ENCODE measurements at regions not wholly inside any gene's neighbourhood (a gene's known extent, or its start where the extent isn't known, plus 50 kb on each side); places are given as distances from the start of the nearest gene placed in this dataset.

- H3K27ac Mint-ChIP-seq (ENCODE audit: unreplicated experiment), result no peak overlapping the region
Observed at GRCh38 chr19:30303131-30303654, 69.0 kb upstream of the ZNF536 start.

GRCh38 chr19:30304540-30304939 is 67.6 kb upstream of the ZNF536 start:
- Mint-ChIP-seq H3K27me3 (ENCODE audit: unreplicated experiment) (peaks cover 2% of the 10 kb centered on the region), H3K4me3 (ENCODE audit: unreplicated experiment) (no peak overlapping the region), H3K27ac (ENCODE audit: unreplicated experiment) (no peak overlapping the region), H3K4me1 (ENCODE audit: unreplicated experiment) (peaks cover 5% of the 10 kb centered on the region), H3K36me3 (ENCODE audit: low read depth, unreplicated experiment) (no peaks in the 10 kb centered on the region), H3K9me3 (ENCODE audit: unreplicated experiment) (no peaks in the 10 kb centered on the region)
- DNase-seq (ENCODE audit: low spot score), result no peak
- TF ChIP-seq CTCF (IDR thresholded peaks at IDR 0.05; ENCODE audit: unreplicated experiment), result no peak

More at GRCh38 chr19:30303131-30303654, 69.0 kb upstream of the ZNF536 start:
- Mint-ChIP-seq H3K27me3 (ENCODE audit: unreplicated experiment) (peaks cover 2% of the 10 kb centered on the region), H3K36me3 (ENCODE audit: low read depth, unreplicated experiment) (no peaks in the 10 kb centered on the region), H3K4me1 (ENCODE audit: unreplicated experiment) (peaks cover 5% of the 10 kb centered on the region), H3K9me3 (ENCODE audit: unreplicated experiment) (no peaks in the 10 kb centered on the region), H3K4me3 (ENCODE audit: unreplicated experiment) (no peak overlapping the region)
- no peak for DNase-seq (ENCODE audit: low spot score)
- TF ChIP-seq CTCF (IDR thresholded peaks at IDR 0.05; ENCODE audit: unreplicated experiment), result no peak

DNA sequence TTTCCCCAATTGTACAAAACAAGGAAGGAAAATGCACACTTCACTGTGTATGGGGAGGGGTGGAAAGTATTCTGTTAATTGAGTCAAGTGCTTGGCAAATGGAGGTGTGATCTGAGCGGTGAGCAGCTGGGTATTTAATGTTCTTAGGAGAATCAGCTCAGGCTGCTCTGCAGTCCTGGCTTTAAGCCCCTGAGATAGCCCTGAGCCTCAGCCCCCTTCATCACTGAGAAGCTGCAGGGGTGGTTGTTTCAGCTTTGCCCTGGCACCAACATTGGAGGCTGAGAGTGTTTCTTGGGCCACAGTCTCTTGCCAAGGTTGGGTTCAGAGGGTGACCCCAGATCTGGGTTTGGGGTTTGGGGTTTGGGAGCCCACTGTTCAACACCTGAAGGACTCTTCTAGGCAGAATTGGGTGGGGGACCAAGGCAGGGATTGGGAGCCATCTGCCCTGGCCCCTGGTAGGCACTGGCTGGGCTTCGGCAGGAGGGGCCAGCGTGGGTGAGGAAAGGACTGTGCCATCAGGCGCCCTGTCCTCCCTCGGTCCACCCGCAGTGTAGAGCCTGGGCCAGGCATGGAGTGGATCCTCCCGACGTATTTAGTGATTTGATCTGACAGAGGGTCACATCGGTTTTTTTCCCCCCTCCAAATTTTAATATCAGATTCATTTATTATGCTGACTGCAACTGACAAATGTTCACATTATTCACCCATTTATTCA is 66.7 kb upstream of the ZNF536 start:
- no peak for TF ChIP-seq CTCF (IDR thresholded peaks at IDR 0.05; ENCODE audit: unreplicated experiment)
- Mint-ChIP-seq H3K27ac (ENCODE audit: unreplicated experiment) (no peak overlapping the region), H3K4me1 (ENCODE audit: unreplicated experiment) (peaks cover 5% of the 10 kb centered on the region), H3K9me3 (ENCODE audit: unreplicated experiment) (no peaks in the 10 kb centered on the region), H3K27me3 (ENCODE audit: unreplicated experiment) (peaks cover 2% of the 10 kb centered on the region), H3K36me3 (ENCODE audit: low read depth, unreplicated experiment) (no peaks in the 10 kb centered on the region), H3K4me3 (ENCODE audit: unreplicated experiment) (no peak overlapping the region)
- no peak for DNase-seq (ENCODE audit: low spot score)

- TF ChIP-seq CTCF (IDR thresholded peaks at IDR 0.05; ENCODE audit: unreplicated experiment), result no peak
- H3K4me3 Mint-ChIP-seq (ENCODE audit: unreplicated experiment), result no peak overlapping the region
- no peak for DNase-seq (ENCODE audit: low spot score)
- peaks cover 5% of the 10 kb centered on the region for H3K4me1 Mint-ChIP-seq (ENCODE audit: unreplicated experiment)
- H3K36me3 Mint-ChIP-seq (ENCODE audit: low read depth, unreplicated experiment), result no peaks in the 10 kb centered on the region
- H3K9me3 Mint-ChIP-seq (ENCODE audit: unreplicated experiment), result no peaks in the 10 kb centered on the region
- no peak overlapping the region for H3K27ac Mint-ChIP-seq (ENCODE audit: unreplicated experiment)
- peaks cover 2% of the 10 kb centered on the region for H3K27me3 Mint-ChIP-seq (ENCODE audit: unreplicated experiment)
Observed at GRCh38 chr19:30307191-30307974, 64.8 kb upstream of the ZNF536 start.

GRCh38 chr19:30309176-30309575 is 63.0 kb upstream of the ZNF536 start:
- Mint-ChIP-seq H3K9me3 (ENCODE audit: unreplicated experiment) (no peaks in the 10 kb centered on the region), H3K36me3 (ENCODE audit: low read depth, unreplicated experiment) (no peaks in the 10 kb centered on the region), H3K27ac (ENCODE audit: unreplicated experiment) (no peak overlapping the region), H3K4me3 (ENCODE audit: unreplicated experiment) (no peak overlapping the region), H3K4me1 (ENCODE audit: unreplicated experiment) (peaks cover 5% of the 10 kb centered on the region), H3K27me3 (ENCODE audit: unreplicated experiment) (peaks cover 2% of the 10 kb centered on the region)
- DNase-seq (ENCODE audit: low spot score), result no peak
- TF ChIP-seq CTCF (IDR thresholded peaks at IDR 0.05; ENCODE audit: unreplicated experiment), result no peak
